ENCODE measurements at regions not wholly inside any gene's neighbourhood (a gene's known extent, or its start where the extent isn't known, plus 50 kb on each side); places are given as distances from the start of the nearest gene placed in this dataset.
A peak's percentile ranks its signal among the peaks of the same experiment; 100 is the strongest.

GRCh38 chr18:7317804-7318231 is 86.9 kb downstream of the LRRC30 start:
- Mint-ChIP-seq H3K4me3 (ENCODE audit: unreplicated experiment) (peak overlapping the region; percentile 63), H3K9me3 (ENCODE audit: unreplicated experiment) (peaks cover 8% of the 10 kb centered on the region), H3K4me1 (ENCODE audit: low read depth, unreplicated experiment) (peaks cover 18% of the 10 kb centered on the region), H3K36me3 (ENCODE audit: unreplicated experiment) (peaks cover 1% of the 10 kb centered on the region), H3K27ac (ENCODE audit: unreplicated experiment) (peak overlapping the region; percentile 66), H3K27me3 (ENCODE audit: unreplicated experiment) (peaks cover 4% of the 10 kb centered on the region)
- no peak for DNase-seq
- TF ChIP-seq CTCF (IDR thresholded peaks at IDR 0.05; ENCODE audit: partially characterized antibody, unreplicated experiment), result no peak

DNA sequence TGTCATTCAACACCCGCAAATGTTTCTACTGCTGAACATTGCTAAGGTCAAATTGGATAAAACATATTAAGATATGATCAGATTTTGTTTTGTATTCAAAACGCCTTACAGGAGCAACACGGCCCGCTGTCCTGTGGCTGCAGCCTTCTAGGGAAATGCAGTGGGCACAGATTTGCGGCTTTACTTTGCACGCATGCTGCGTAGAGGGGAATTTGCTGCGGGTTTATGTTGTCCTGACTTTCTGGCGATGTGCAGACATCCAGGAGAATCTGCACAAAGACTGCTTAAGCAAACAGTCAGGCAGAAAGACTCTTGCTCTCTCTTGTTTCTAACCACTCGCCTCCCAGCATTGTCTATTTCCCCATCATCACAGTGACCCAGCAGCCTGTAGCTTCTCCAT is 88.3 kb downstream of the LRRC30 start:
- H3K27ac Mint-ChIP-seq (ENCODE audit: unreplicated experiment), result peak overlapping the region; percentile 38
- H3K4me3 Mint-ChIP-seq (ENCODE audit: unreplicated experiment), result peak overlapping the region; percentile 1
- no peak for TF ChIP-seq CTCF (IDR thresholded peaks at IDR 0.05; ENCODE audit: partially characterized antibody, unreplicated experiment)
- H3K4me1 Mint-ChIP-seq (ENCODE audit: low read depth, unreplicated experiment), result peaks cover 28% of the 10 kb centered on the region
- no peak for DNase-seq
- H3K36me3 Mint-ChIP-seq (ENCODE audit: unreplicated experiment), result no peaks in the 10 kb centered on the region
- H3K27me3 Mint-ChIP-seq (ENCODE audit: unreplicated experiment), result peaks cover 5% of the 10 kb centered on the region
- peaks cover 10% of the 10 kb centered on the region for H3K9me3 Mint-ChIP-seq (ENCODE audit: unreplicated experiment)

GRCh38 chr18:7321831-7322230 is 90.9 kb downstream of the LRRC30 start:
- Mint-ChIP-seq H3K9me3 (ENCODE audit: unreplicated experiment) (peaks cover 9% of the 10 kb centered on the region), H3K27me3 (ENCODE audit: unreplicated experiment) (peaks cover 4% of the 10 kb centered on the region), H3K4me1 (ENCODE audit: low read depth, unreplicated experiment) (peaks cover 33% of the 10 kb centered on the region), H3K27ac (ENCODE audit: unreplicated experiment) (no peak overlapping the region), H3K4me3 (ENCODE audit: unreplicated experiment) (no peak overlapping the region), H3K36me3 (ENCODE audit: unreplicated experiment) (no peaks in the 10 kb centered on the region)
- no peak for DNase-seq
- no peak for TF ChIP-seq CTCF (IDR thresholded peaks at IDR 0.05; ENCODE audit: partially characterized antibody, unreplicated experiment)

GRCh38 chr18:7322817-7323485 is 92.1 kb downstream of the LRRC30 start:
- Mint-ChIP-seq H3K27me3 (ENCODE audit: unreplicated experiment) (peaks cover 4% of the 10 kb centered on the region), H3K4me3 (ENCODE audit: unreplicated experiment) (peak overlapping the region; percentile 70), H3K36me3 (ENCODE audit: unreplicated experiment) (no peaks in the 10 kb centered on the region), H3K9me3 (ENCODE audit: unreplicated experiment) (peaks cover 9% of the 10 kb centered on the region), H3K4me1 (ENCODE audit: low read depth, unreplicated experiment) (peaks cover 32% of the 10 kb centered on the region), H3K27ac (ENCODE audit: unreplicated experiment) (peak overlapping the region; percentile 92)
- TF ChIP-seq CTCF (IDR thresholded peaks at IDR 0.05; ENCODE audit: partially characterized antibody, unreplicated experiment), result no peak
- DNase-seq, result peak; percentile 47

- Mint-ChIP-seq H3K9me3 (ENCODE audit: unreplicated experiment) (peaks cover 9% of the 10 kb centered on the region), H3K4me1 (ENCODE audit: low read depth, unreplicated experiment) (peaks cover 19% of the 10 kb centered on the region), H3K27ac (ENCODE audit: unreplicated experiment) (no peak overlapping the region), H3K36me3 (ENCODE audit: unreplicated experiment) (no peaks in the 10 kb centered on the region), H3K4me3 (ENCODE audit: unreplicated experiment) (no peak overlapping the region), H3K27me3 (ENCODE audit: unreplicated experiment) (peaks cover 4% of the 10 kb centered on the region)
- no peak for DNase-seq
- no peak for TF ChIP-seq CTCF (IDR thresholded peaks at IDR 0.05; ENCODE audit: partially characterized antibody, unreplicated experiment)
These were observed 94.2 kb downstream of the LRRC30 start for GRCh38 chr18:7325126-7325430.
